Breast epithelium (tissue), 3 donors: ENCODE measurements at regions not wholly inside any gene's neighbourhood (a gene's known extent, or its start where the extent isn't known, plus 50 kb on each side); places are given as distances from the start of the nearest gene placed in this dataset.

Experiments used
- CTCF ChIP-seq, 3 donors: fragments of 450-650 bp; IDR thresholded peaks; one replicate each; pipeline ENCODE4 v1.5.1; 2016 to 2017; ENCODE audit warnings: antibody characterized with exemption in 3 of 3, mild to moderate bottlenecking in 3 of 3, moderate library complexity in 3 of 3
- POLR2A ChIP-seq: fragments of 450-650 bp; IDR thresholded peaks from one replicate; pipeline ENCODE4 v1.6.1; 2016; ENCODE audit warnings: antibody characterized with exemption, mild to moderate bottlenecking, moderate library complexity

DNA sequence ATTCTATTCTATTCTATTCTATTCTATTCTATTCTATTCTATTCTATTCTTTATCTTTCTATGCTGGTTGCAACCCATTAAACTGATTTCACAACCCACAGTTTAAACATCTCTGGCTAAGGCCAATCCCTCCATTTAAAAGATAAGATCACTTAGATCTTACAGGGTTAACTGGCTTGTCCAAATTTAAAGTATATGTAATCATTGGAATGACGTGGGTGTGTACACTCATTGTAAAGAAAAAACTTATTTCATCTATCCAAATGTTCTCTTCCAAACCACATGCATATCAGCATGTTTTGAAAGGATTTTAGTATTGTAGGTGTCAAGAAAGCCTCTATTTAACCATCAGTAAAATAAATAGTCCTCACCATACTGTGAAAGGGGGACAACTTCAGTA lies 299.6 kb upstream of the RUNX1 start:
- TF ChIP-seq POLR2A (no peak), CTCF (IDR thresholded peaks at IDR 0.05) (no peak)
